Colonic mucosa (tissue), 4 donors: ENCODE measurements at regions not wholly inside any gene's neighbourhood (a gene's known extent, or its start where the extent isn't known, plus 50 kb on each side); places are given as distances from the start of the nearest gene placed in this dataset.

Experiments
- DNase-seq: peaks from one replicate; pipeline ENCODE4 v3.0.0-alpha.2; 2020
- H3K27ac ChIP-seq: fragments of 200-600 bp; one replicate; pipeline ENCODE4 v1.8.0; 2021
- H3K27me3 ChIP-seq: fragments of 200-600 bp; one replicate; pipeline ENCODE4 v1.8.0; 2021
- H3K36me3 ChIP-seq: fragments of 200-600 bp; one replicate; pipeline ENCODE4 v1.8.0; 2021
- H3K4me1 ChIP-seq: fragments of 200-600 bp; one replicate; pipeline ENCODE4 v1.8.0; 2021; ENCODE audit warnings: mild to moderate bottlenecking
- H3K4me3 ChIP-seq: fragments of 200-600 bp; one replicate; pipeline ENCODE4 v1.8.0; 2021
- H3K9ac ChIP-seq, 2 donors: one replicate each; pipeline ENCODE4 v1.7.0; 2013; ENCODE audit warnings: control low read depth in 2 of 2, low read depth in 2 of 2, low read length in 2 of 2
- H3K9me3 ChIP-seq: fragments of 200-600 bp; one replicate; pipeline ENCODE4 v1.8.0; 2021
- CTCF ChIP-seq: fragments of 200-600 bp; IDR thresholded peaks from one replicate; pipeline ENCODE4 v1.8.0; 2022; ENCODE audit warnings: antibody characterized with exemption, mild to moderate bottlenecking
- intact Hi-C: fragments of 100-400 bp; cut with DNase I; formaldehyde crosslinking; loops from one replicate; pipeline ENCODE4 v1.14.1; 2022
- donor health status: healthy.
- donor health status: DM: no; HTN: no; CAD: no.
- donor health status: DM: no; HTN: no; CAD: no.

- H3K27ac ChIP-seq = no peak overlapping the region
- no peak overlapping the region for H3K4me3 ChIP-seq
- DNase-seq = no peak
Observed at GRCh38 chr10:53700278-53700677, 927.7 kb upstream of the MBL2 start.

GRCh38 chr10:53699684-53700083, 927.1 kb upstream of the MBL2 start:
- intact Hi-C loops = no loop called here
- no peak overlapping the region for H3K27ac ChIP-seq

More at GRCh38 chr10:53700278-53700677, 927.7 kb upstream of the MBL2 start:
- intact Hi-C loops = no loop called here
- H3K9ac ChIP-seq = no peak overlapping the region
- H3K27me3 ChIP-seq = no peaks in the 10 kb centered on the region
- no peaks in the 10 kb centered on the region for H3K36me3 ChIP-seq
- TF ChIP-seq CTCF = no peak
- H3K9me3 ChIP-seq = no peaks in the 10 kb centered on the region
- H3K4me1 ChIP-seq = no peaks in the 10 kb centered on the region

GRCh38 chr10:53699231-53699630, 926.6 kb upstream of the MBL2 start:
- no peaks in the 10 kb centered on the region for H3K4me1 ChIP-seq
- H3K27me3 ChIP-seq = no peaks in the 10 kb centered on the region
- H3K4me3 ChIP-seq = no peak overlapping the region
- H3K9me3 ChIP-seq = no peaks in the 10 kb centered on the region
- no peak overlapping the region for H3K9ac ChIP-seq
- H3K27ac ChIP-seq = no peak overlapping the region
- no peak for TF ChIP-seq CTCF
- no peak for DNase-seq
- no peaks in the 10 kb centered on the region for H3K36me3 ChIP-seq
- intact Hi-C loops = no loop called here

More at GRCh38 chr10:53699684-53700083, 927.1 kb upstream of the MBL2 start:
- no peaks in the 10 kb centered on the region for H3K4me1 ChIP-seq
- H3K9me3 ChIP-seq = no peaks in the 10 kb centered on the region
- no peak overlapping the region for H3K4me3 ChIP-seq
- no peak for TF ChIP-seq CTCF
- no peaks in the 10 kb centered on the region for H3K36me3 ChIP-seq
- H3K27me3 ChIP-seq = no peaks in the 10 kb centered on the region
- no peak for DNase-seq
- H3K9ac ChIP-seq = no peak overlapping the region

GRCh38 chr10:53697038-53697437, 924.5 kb upstream of the MBL2 start:
- H3K9me3 ChIP-seq = no peaks in the 10 kb centered on the region
- no peak for DNase-seq
- no peaks in the 10 kb centered on the region for H3K27me3 ChIP-seq
- no peak overlapping the region for H3K27ac ChIP-seq
- TF ChIP-seq CTCF = no peak
- no peak overlapping the region for H3K9ac ChIP-seq
- H3K4me3 ChIP-seq = no peak overlapping the region
- no peaks in the 10 kb centered on the region for H3K4me1 ChIP-seq
- H3K36me3 ChIP-seq = no peaks in the 10 kb centered on the region
- intact Hi-C loops = no loop called here

GRCh38 chr10:53690524-53691240, 918.1 kb upstream of the MBL2 start:
- intact Hi-C loops = no loop called here
- DNase-seq = no peak
- no peak overlapping the region for H3K27ac ChIP-seq

More at GRCh38 chr10:53690524-53691240, 918.1 kb upstream of the MBL2 start:
- no peaks in the 10 kb centered on the region for H3K36me3 ChIP-seq
- H3K9ac ChIP-seq = no peak overlapping the region
- no peak for TF ChIP-seq CTCF
- no peaks in the 10 kb centered on the region for H3K27me3 ChIP-seq
- no peaks in the 10 kb centered on the region for H3K9me3 ChIP-seq
- H3K4me1 ChIP-seq = no peaks in the 10 kb centered on the region
- H3K4me3 ChIP-seq = no peak overlapping the region
